OCI-M1 (cell line): ENCODE measurements at regions not wholly inside any gene's neighbourhood (a gene's known extent, or its start where the extent isn't known, plus 50 kb on each side); places are given as distances from the start of the nearest gene placed in this dataset.
"Not testable (repeated sequence)": the region's sequence is repeated elsewhere in the genome, so short reads cannot be mapped to it uniquely, and the experiment has no call there.

Experiments used
- DNase-seq: peaks from one replicate; lab custom pipeline; 2025; lab: John Stamatoyannopoulos, UW

GRCh38 chr3:189375532-189375931 lies 203.8 kb downstream of the TPRG1 start:
- DNase-seq = no peak

GRCh38 chr3:189383630-189384029 lies 211.9 kb downstream of the TPRG1 start:
- DNase-seq = no peak

DNA sequence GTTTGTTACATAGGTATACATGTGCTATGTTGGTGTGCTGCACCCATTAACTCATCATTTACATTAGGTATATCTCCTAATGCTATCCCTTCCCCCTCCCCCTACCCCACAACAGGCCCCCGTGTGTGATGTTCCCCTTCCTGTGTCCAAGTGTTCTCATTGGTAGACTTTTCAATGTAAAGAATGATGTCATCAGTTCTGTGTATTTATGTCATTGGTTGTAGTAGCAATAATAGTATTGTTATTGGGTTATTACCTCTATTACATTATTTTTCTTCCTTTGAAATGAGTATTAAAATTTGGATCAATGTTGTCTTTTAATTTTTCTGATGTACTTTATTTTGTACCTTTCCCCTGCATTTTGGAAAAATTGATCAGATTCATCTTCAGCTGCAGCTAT lies 214.1 kb downstream of the TPRG1 start:
- DNase-seq = not testable (repeated sequence)

DNA sequence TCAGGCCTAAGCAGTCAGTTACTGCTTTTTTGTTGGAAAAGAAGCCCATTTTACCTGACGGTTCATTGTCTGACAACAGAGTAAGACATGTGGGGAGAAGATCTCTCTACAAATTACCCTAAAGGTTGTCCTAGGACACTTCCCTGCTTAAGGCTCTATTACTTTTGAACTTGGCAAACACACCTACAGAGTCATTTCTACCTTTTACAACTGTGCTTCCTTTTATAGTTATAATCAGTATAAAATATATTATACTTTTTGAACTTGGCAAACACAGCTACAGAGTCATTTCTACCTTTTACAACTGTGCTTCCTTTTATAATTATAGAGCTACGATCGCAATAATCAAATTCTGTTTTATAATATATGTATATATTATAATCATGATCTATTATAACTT lies 215.0 kb downstream of the TPRG1 start:
- no peak for DNase-seq

DNA sequence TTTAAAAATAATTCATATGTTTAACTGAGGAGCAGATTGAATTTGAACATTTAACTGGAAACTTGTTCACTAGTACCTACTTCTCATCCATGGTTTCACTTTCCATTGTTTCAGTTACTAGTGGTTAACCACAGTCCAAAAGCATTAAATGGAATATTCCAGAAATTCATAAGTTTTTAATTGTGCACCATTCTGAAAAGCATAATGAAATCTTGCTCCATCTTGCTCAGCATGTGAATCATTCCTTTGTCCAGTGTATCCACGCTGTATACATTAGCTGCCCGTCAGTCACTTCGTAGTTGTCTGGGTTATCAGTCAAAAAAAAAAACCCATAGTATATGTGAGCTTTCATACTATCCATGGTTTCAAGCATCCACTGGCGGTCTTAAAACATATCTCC lies 217.6 kb downstream of the TPRG1 start:
- DNase-seq = peak; percentile 31

DNA sequence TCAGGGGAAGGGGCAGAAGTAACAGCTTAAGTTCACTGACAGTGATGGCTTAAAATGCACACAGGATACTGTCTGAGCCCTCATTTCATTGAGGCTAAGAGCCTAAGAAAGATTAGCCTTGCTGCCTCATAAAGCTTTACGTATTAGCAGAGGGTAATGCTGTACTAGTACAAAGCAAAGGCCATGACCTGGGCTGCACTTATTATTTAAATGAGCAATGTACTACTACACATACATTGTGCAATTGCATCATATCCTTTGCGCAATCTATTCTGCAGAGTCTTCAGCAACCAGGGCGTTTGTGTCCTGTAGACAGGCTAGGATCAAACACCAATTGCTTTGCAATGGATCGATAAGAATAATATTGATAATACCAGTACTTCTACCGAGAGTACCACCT lies 221.8 kb downstream of the TPRG1 start:
- peak; percentile 54 for DNase-seq

DNA sequence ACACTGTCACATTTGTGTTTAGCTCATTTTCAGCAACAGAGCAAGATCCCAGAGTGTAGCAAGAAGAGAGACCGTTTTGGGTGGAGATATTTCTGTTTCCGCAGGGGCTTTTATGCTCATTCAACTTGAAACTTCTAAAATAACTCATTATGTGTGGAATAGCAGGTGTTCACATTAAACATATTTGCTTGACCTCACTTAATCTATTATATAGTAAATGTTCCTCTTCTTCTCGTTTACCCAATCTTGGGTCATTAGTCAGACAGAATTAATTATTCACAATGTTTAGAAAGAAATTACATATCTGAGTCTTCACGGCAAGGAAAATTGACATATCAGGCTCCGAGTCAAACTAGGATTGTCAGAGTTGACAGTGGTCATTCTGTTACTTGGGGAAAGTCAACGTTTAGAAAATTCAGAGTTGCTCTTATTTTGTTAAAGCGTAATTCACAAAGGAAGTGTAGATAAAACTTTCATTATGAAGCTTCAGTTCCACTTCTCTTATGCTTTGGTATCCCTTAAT lies 222.9 kb downstream of the TPRG1 start:
- DNase-seq = no peak

- DNase-seq = no peak
Measured at GRCh38 chr3:189395825-189396224, 224.1 kb downstream of the TPRG1 start.

GRCh38 chr3:189398656-189399055 lies 226.9 kb downstream of the TPRG1 start:
- DNase-seq = no peak

GRCh38 chr3:189401196-189401595 lies 229.4 kb downstream of the TPRG1 start:
- DNase-seq = no peak

- DNase-seq = no peak
Measured at GRCh38 chr3:189403194-189403593, 228.0 kb upstream of the TP63 start.

DNA sequence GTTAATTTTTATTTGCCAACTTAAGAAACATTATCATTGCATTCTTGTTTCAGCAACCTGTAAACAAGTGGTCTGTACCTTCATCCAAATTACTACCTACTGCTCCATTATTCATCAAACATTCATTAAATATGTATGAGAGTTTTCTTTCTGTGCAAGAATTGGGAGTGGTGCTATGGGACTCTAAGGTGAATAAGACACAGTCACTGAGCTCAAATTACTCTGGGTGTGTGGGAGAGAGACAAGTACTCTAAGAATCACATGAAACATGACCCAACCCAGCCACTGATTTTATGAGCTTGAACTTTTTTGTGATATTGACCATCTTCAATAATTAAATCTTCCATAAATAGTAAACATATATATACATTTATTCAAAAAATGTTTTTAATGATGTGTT lies 227.2 kb upstream of the TP63 start:
- DNase-seq = no peak

DNA sequence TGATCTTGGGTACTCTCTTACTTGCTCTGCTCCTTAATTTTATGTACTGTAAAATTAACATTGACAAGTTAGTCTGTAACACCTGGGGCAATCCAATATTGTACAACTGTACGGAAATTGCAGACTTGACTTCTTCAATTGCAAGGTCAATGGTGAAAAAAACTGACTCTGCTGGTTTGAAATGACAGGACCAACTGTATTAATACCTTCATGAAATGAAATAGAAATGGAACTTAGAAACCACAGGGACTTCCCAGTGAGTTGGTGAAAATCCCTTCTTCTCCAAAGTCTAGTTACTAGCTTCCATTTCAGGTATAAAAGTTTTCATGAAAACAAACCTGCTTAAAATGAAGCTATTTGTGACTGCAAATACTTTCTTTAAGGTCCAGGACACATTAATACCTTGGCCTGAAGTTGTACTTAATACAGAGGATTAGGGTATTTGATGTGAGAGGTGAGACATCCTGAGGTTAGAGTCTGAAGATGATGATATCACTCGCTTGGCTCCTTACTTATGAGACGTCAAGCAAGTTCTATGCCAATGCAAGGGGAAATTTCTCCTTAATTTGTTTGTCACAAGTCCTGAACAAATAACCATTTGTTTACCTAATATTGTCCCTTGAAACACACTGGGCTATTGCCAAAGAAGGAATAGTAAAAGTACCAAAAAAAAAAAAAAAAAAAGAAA lies 226.2 kb upstream of the TP63 start:
- no peak for DNase-seq

DNA sequence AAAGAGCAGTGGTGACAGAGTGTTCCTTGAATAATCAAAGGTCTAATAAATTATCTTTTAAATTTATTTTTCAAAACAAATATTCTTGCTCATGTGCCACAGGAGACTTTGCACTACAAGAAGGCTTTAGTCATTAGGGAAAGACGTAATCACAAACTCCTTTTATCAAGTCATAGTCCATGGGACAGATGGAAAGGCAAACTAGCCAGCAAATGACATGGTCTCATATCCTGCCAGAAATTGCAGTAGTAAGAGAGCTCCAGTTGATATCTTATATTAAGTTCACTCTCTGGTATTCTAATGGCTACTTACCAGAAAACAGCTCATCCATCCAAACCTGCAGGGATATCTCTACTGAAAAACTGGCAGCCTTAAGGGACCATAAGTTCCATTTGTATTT lies 225.0 kb upstream of the TP63 start:
- no peak for DNase-seq

- DNase-seq = no peak
Measured at GRCh38 chr3:189410522-189410921, 220.7 kb upstream of the TP63 start.

DNA sequence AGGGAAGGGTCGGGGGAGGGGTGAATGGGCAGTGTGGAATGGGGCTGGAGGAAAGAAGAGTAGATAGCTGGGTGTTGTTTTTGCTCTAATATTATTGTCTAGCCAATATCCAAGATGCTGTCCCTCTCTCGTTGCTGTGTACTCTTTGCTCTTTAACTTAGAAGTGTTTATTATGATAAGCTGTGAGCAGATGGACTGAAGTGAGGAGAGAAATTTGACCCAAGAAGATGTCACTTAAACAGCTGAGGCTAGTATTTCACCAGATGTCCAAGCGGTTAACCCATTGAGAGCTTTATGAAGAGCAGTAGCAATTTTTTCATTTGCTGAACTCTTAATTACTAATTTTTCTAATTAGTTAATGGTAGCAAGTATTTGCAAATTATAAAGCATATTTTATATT lies 212.2 kb upstream of the TP63 start:
- no peak for DNase-seq

DNA sequence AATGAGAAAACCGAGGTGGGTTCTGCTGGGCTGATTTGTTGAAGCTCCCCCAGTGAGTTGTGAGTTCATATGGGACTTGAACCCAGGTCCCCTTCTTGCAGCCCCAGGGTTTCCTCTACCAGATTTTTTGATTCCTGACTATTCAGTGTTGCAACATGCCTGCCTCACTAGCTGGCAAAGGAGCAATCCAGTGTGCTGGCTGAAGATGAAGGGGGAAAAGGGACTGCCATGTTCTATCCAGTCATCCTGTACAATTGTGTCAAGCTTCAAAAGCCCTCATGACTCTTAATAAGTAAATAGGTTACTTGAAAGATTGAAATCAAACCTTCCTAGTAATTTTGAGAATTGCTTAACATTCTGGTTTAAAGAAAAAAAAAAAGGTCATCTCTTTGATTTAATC lies 211.5 kb upstream of the TP63 start:
- DNase-seq = no peak

DNA sequence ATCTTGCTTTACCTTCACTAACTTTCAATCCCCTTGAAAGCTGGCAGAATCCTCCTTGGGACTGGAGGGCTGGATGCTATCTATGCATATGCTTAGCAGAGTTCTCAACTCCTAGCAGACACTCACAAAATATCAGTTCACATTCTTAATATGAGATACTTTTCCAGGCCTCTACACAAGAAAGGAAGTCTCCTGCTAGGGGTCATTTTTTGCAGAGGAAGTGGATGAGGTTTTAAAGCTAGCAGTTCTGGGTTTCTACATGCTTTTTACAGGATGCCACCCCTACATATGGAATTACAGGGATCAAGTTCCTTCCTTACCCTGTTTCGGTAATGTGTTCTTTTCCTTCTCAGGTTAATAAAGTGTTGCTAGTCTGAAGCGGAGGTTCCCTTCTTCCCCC lies 206.3 kb upstream of the TP63 start:
- DNase-seq = no peak

DNA sequence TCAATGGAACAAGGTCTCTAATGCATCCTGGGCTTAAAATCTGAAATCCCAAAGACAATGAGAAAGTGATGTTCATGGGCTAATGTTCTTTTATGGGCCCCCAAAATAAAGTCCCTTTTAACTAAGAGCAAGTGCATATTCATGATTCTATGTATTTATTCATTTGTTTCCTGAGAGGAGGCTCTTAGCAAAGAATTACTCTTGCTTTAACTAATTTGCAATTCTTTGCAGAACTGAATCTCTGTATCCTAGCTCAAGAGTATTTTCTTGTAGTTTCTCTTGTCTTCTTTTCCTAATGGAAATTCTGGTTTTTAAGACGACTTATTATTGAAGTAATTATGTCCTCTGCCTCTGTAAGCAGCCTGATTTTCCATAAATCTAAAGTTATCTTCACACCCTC lies 202.2 kb upstream of the TP63 start:
- no peak for DNase-seq

DNA sequence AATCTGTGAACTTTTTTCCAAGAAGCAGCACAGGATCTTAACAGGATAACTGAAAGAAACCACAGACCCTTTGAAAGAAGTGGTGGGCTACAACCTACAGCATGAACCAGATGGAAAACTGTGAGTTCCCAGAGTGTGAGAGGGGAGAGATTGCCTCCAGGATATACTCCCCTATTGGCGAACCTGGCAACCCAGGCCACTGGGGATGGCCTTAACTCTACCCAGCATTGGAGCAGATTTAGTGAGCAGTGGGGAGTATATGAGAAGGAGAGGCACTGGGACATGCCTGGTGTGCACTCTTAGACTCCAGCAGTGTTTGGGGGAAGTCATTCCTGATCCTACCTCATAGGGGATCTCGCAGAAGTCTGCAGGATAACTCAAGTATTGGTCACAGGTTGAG lies 201.0 kb upstream of the TP63 start:
- DNase-seq = no peak

DNA sequence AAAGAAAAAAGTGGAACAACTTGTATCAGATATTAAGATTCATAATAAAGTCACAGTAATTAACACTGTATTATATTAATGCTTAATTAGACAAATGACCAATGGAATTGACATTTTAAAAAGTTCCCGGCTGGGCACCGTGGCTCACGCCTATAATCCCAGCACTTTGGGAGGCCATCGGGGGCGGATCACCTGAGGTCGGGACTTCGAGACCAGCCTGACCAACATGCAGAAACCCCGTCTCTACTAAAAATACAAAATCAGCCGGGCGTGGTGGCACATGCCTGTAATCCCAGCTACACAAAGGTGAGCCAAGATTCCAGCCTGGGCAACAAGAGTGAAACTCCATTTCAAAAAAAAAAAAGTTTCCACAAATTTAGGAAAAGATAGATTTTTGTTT lies 188.9 kb upstream of the TP63 start:
- DNase-seq = not testable (repeated sequence)

DNA sequence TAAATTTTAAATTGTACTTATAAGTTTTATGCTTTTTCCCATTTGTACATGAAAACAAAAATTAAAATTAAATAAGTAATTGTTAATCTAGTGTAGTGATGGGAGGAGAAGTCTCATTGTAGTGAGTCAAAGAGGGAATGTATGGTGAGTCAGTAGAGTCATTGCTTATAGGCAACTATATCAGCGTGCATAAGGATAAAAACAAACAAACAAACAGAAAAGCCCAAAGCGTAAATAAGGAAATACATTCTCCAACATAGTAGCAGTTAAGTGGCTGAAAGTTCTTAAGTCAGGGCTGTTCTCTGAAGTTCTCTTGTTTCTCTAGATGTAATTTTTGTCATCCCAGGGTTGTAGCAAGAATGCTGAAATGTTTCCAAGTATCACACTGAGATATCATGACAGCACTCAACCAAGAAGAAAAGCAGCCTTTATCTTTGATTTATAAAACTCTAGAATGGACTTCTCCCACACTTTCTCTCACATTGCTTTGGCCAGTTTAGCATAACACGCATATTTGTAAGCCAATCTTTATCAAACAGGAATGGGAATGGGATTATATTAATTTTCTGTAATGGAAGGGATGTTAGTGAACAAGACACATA lies 184.1 kb upstream of the TP63 start:
- DNase-seq = no peak

GRCh38 chr3:189449084-189449483 lies 182.1 kb upstream of the TP63 start:
- DNase-seq = no peak

DNA sequence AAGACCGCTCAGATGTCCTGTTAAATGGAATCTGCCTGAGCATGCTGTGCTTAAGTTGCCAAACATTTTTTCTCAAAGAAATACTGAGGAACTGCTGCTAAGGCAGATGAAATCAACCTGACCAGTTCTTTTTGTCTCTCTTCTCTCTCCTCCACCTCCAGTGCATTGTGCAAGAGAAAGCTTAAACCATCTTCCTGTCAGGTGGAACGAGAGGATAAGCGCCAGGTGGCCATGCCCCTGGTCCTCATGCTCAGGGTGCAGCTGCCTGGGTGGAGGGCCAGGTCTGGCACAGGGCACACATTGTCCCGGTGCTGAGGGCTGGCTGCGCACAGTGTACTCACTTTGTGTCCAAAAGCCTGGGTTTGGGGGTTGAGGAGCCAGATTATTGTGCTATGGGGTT lies 176.2 kb upstream of the TP63 start:
- no peak for DNase-seq
